ENCODE measurements at regions not wholly inside any gene's neighbourhood (a gene's known extent, or its start where the extent isn't known, plus 50 kb on each side); places are given as distances from the start of the nearest gene placed in this dataset.
"Not testable (repeated sequence)": the region's sequence is repeated elsewhere in the genome, so short reads cannot be mapped to it uniquely, and the experiment has no call there.

GRCh38 chr6:134555672-134556071, 237.8 kb upstream of the SGK1 start:
- DNase-seq (ENCODE audit: low read depth in 2 of 2): no peak

- DNase-seq (ENCODE audit: low read depth in 2 of 2): no peak
These were observed 236.0 kb upstream of the SGK1 start for GRCh38 chr6:134553936-134554335.

GRCh38 chr6:134551245-134551960, 233.5 kb upstream of the SGK1 start:
- no peak for DNase-seq (ENCODE audit: low read depth in 2 of 2)

DNA sequence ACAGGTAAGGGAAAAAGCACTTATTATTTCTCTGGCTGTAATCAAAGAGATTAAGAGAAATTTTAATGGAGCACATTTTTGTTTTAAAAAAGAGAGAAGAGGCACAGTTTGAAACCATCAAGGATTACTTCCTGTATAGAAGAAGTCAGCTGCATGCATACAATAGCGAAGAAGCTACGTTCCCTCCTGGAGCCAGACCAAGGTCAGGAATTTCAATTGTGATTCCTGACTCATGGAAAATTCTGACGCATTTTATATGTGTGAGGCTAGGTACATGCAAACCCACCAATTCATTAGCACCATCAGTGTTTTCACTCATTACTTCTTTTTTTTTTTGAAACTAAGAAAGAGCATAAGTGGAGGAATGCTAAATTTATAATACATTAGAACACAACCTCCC, 232.7 kb upstream of the SGK1 start:
- DNase-seq (ENCODE audit: low read depth in 2 of 2): no peak

- DNase-seq (ENCODE audit: low read depth in 2 of 2): no peak
These were observed 231.9 kb upstream of the SGK1 start for GRCh38 chr6:134549854-134550253.

DNA sequence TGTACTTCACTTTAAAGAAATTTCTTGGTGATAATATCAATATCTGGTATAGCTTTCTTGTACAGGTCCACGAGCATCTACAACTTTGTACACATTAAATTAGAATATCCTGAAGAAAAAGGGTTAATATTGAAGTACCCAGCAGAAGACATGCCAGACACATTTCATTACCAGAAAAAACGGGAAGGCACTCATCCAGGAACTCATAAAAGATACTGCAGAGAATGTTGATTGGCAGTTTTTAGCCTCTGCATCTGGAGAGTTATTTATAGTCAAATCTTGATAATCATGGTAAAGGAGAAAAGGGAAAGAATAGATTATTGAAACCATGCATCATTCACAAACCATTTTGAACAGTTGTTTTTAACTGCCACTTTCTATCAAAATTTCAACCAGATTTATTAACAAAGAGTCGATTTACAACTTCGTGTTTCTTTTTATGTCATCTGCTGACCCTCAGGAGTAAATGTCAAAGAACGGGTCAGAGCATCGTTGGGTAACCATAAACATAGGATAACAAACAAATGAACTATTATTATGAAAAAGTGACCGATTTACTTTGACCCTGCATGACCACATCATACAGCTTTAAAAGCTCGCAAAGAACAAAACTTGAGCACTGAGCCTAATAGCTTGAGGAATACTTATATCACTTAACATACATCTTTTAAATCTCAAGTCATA, 229.2 kb upstream of the SGK1 start:
- DNase-seq (ENCODE audit: low read depth in 2 of 2): no peak

GRCh38 chr6:134544737-134545136, 226.8 kb upstream of the SGK1 start:
- DNase-seq (ENCODE audit: low read depth in 2 of 2): no peak

DNA sequence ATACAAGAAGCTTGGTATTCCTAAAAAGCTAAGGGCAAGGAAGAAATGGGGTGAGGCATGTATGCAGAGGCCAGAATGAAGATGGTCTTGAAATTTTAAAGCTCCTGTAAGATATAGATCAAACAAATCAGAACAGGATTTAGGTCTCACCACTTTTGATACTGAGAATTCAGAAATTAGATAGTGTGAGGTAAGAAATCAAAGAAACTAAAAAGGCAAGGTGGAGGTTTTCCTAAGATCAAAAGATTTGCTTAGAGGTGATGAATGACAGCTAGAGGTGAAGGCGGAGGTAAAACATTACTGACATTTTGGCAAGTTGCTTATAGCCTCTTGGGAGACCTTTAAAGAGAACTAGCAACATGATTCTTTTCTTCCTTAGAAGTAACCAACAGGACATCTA, 225.2 kb upstream of the SGK1 start:
- no peak for DNase-seq (ENCODE audit: low read depth in 2 of 2)

- DNase-seq (ENCODE audit: low read depth in 2 of 2): no peak
These were observed 223.1 kb upstream of the SGK1 start for GRCh38 chr6:134541001-134541400.

DNA sequence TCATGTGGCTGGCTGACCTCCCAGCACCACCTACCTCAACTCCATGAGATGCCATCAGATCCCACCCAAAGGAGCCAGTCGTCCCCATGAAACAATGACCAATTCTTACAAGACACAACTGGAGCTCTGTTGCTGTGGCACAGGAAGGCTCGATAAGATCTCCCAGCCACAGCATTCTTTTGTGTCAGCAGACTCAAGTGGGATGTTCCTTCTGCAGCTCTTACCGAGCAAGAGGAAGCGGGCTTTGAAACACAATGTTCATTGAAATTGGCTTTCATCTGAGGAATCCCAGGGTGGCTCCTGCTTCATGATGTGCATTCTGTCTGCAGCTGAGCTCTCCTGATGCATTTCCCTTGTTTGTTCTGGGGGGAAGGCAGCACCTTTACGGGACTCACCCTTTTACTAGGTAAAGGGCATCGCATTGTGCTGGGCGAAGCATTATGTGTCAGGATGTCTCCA, 222.0 kb upstream of the SGK1 start:
- no peak for DNase-seq (ENCODE audit: low read depth in 2 of 2)

GRCh38 chr6:134537765-134538164, 219.9 kb upstream of the SGK1 start:
- not testable (repeated sequence) for DNase-seq (ENCODE audit: low read depth in 2 of 2)

- DNase-seq (ENCODE audit: low read depth in 2 of 2): no peak
These were observed 219.2 kb upstream of the SGK1 start for GRCh38 chr6:134537146-134537555.

- no peak for DNase-seq (ENCODE audit: low read depth in 2 of 2)
These were observed 217.9 kb upstream of the SGK1 start for GRCh38 chr6:134535831-134536230.

- DNase-seq (ENCODE audit: low read depth in 2 of 2): no peak
These were observed 216.8 kb upstream of the SGK1 start for GRCh38 chr6:134534708-134535149.

DNA sequence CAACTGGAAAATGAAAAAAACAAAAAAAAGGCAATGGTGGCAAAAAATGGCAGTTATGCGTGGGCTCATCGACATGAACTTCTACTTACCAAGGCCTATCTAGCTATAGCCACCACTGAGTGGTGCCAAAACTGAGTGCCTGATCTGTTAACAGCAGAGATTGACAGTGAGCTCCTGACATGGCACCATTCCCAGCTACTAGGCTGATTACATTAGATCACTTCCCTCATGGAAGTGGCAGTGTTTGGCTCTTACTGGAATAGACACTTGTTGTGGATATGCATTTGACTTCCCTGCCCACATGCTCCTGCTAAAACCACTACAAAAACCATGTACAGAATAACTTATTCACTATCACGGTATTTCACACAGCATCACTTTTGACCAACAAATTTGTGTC, 216.1 kb upstream of the SGK1 start:
- no peak for DNase-seq (ENCODE audit: low read depth in 2 of 2)

GRCh38 chr6:134532694-134533624, 215.0 kb upstream of the SGK1 start:
- no peak for DNase-seq (ENCODE audit: low read depth in 2 of 2)

GRCh38 chr6:134531611-134532010, 213.7 kb upstream of the SGK1 start:
- no peak for DNase-seq (ENCODE audit: low read depth in 2 of 2)

DNA sequence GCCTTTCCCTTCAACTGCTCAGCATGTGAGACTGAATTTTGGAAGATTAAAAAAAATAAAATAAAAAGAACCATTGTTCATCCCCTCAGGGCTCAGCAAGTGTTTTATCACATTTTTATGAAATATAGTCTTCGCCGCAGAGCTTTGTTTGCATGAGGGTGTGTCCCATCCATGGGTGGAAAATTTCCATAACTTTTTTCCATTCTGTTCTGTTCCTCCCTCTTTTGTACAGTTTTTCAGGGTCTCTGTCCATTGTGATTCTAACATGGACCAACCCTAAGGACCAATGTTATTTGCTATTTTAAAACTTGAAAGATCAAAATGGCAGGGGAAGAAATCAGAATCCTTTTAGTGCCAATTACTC, 213.3 kb upstream of the SGK1 start:
- DNase-seq (ENCODE audit: low read depth in 2 of 2): no peak

- no peak for DNase-seq (ENCODE audit: low read depth in 2 of 2)
These were observed 212.0 kb upstream of the SGK1 start for GRCh38 chr6:134529921-134530320.

DNA sequence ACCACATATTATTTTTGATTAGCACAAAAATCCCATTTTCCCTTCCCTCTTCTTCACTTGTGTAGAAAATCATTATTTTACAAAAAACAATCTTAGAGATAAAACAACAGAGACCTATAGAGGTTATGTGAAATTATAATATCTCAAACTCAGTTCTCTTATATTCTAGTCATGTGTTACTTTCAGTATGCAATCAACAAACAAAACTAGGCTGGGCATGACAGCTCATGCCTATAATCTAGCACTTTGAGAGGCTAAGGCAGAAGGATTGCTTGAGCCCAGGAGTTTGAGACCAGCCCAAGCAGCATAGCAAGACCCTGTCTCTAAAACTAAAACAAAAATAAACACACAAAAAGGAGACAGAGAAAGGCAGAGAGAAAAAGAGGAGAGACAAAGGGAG, 211.4 kb upstream of the SGK1 start:
- no peak for DNase-seq (ENCODE audit: low read depth in 2 of 2)

DNA sequence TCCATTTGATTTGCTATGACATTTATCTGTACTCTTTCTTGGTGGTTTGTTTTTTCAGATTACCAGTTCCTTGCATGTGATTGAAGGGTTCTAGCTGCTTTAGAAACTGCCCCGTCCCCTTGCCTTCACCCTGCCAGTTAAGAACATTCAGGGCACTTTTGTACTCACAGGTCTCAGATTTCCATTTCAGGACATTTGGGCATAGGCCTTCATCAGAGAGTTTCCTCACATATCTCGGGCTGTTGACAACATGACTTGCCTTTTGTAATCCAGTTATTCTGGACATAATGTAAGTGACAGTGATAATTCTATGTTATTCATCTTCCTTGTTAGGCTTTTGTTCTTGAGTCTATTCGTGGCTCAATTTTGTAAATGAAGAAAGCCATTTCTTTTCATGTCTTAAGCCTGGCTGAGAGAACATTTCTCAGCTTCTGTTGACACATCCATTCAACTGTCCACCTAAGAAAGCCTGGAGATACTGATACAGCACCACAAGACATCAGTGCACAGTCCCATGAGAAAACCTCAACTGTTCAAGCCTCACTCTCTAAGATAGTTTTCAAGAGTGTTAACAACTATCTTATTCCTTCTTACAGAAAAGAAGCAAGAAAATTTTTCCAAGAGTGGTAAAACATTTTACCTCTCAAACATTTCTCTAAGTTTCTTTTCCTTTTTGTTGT, 209.3 kb upstream of the SGK1 start:
- no peak for DNase-seq (ENCODE audit: low read depth in 2 of 2)

Data from stimulated activated CD8-positive, alpha-beta memory T cell treated with anti-CD3 and anti-CD28 coated beads, Interleukin-7, amount 100 ng/mL, for 4 hours (primary cell).